Activated CD4-positive, alpha-beta T cell treated with anti-CD3 and anti-CD28 coated beads, Interleukin-2, amount 10 ng/mL, durations not matched to agents 7 days and 5 days (primary cell): ENCODE measurements at regions not wholly inside any gene's neighbourhood (a gene's known extent, or its start where the extent isn't known, plus 50 kb on each side); places are given as distances from the start of the nearest gene placed in this dataset.

Experiments
- CTCF ChIA-PET: fragments of 350-600 bp; sonication (Branson Sonifier 250); formaldehyde crosslinking; loops from one replicate; lab custom pipeline; 2021; ENCODE audit warnings: antibody characterized with exemption; lab: Charles Lee
- POLR2A ChIA-PET: fragments of 350-600 bp; sonication (Branson Sonifier 250); formaldehyde crosslinking; loops from one replicate; lab custom pipeline; 2021; ENCODE audit warnings: antibody characterized with exemption; lab: Charles Lee
- DNase-seq: peaks from one replicate; pipeline ENCODE4 v3.0.0-alpha.2; 2020
- H3K27ac Mint-ChIP-seq: one replicate; pipeline ENCODE4 v1.8.0; 2021; ENCODE audit warnings: mild to moderate bottlenecking, moderate library complexity, mixed read lengths
- H3K27me3 Mint-ChIP-seq: one replicate; pipeline ENCODE4 v1.8.0; 2021; ENCODE audit warnings: mixed read lengths
- H3K36me3 Mint-ChIP-seq: one replicate; pipeline ENCODE4 v1.8.0; 2021; ENCODE audit warnings: low read depth, mixed read lengths
- H3K4me1 Mint-ChIP-seq: one replicate; pipeline ENCODE4 v1.8.0; 2021; ENCODE audit warnings: mixed read lengths
- H3K4me3 Mint-ChIP-seq: one replicate; pipeline ENCODE4 v1.8.0; 2021; ENCODE audit warnings: mild to moderate bottlenecking, moderate library complexity, mixed read lengths
- H3K9me3 Mint-ChIP-seq: one replicate; pipeline ENCODE4 v1.8.0; 2021; ENCODE audit warnings: mixed read lengths

DNA sequence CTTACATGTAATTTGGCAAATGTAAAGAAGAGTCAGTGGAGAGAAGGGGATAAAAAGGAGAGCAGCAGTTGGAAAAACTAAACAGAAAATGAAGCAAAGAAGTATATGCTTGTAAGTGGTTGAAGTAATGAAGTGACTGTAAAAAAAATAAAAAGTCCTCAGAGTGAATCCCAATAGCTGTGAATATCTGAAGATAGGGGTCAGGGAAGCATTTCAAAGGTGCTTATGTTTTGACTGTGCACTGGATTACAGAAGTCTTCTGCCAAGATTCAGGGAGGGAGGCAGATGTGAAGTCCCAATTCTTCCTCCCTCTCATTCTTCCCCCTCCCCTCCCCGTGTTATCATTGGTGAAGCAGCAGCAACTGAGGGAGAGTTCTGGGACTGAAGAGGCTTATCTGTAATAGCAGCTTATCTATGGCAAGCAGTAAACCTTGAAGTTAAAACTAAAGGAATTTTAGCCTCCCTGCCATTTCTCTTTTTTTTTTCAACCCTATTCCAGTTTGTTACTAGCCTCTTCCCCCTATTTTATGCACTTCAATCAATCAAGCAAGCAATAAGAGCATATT lies 597.9 kb downstream of the IGSF11 start:
- H3K27ac Mint-ChIP-seq: no peak overlapping the region
- ChIA-PET CTCF (interaction anchor here (0.6 kb wide), 1 partner anchor 1237 kb away, joined by 3 read pairs; no protein-coding TSS in a partner anchor), POLR2A (no interaction called here)
- H3K36me3 Mint-ChIP-seq: no peaks in the 10 kb centered on the region
- H3K27me3 Mint-ChIP-seq: no peaks in the 10 kb centered on the region
- H3K9me3 Mint-ChIP-seq: no peaks in the 10 kb centered on the region
- DNase-seq: no peak
- no peaks in the 10 kb centered on the region for H3K4me1 Mint-ChIP-seq
- no peak overlapping the region for H3K4me3 Mint-ChIP-seq

DNA sequence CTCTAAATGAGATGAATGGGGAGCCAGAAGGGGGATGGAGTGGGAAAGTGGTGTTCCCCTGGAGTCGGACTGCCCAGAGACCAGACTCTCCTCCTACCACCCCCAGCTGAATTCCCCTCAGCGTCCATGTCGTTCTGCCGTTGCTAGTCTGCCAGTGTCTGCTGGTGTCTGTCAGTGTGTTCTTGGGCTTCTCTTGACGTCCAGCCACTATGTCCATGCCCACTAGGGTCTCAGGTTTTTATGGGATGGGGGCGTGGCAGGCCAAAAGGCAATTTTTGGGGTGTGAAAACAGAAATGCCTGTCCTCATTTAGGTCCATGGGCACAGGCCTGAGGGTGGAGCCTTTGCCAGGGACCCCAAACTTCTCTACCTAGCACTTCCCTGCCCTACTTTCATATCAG lies 589.6 kb downstream of the IGSF11 start:
- peaks cover 7% of the 10 kb centered on the region for H3K9me3 Mint-ChIP-seq
- ChIA-PET POLR2A (no interaction called here), CTCF (no interaction called here)
- H3K4me3 Mint-ChIP-seq: no peak overlapping the region
- no peaks in the 10 kb centered on the region for H3K36me3 Mint-ChIP-seq
- no peaks in the 10 kb centered on the region for H3K27me3 Mint-ChIP-seq
- H3K4me1 Mint-ChIP-seq: no peaks in the 10 kb centered on the region
- no peak overlapping the region for H3K27ac Mint-ChIP-seq
- DNase-seq: no peak

DNA sequence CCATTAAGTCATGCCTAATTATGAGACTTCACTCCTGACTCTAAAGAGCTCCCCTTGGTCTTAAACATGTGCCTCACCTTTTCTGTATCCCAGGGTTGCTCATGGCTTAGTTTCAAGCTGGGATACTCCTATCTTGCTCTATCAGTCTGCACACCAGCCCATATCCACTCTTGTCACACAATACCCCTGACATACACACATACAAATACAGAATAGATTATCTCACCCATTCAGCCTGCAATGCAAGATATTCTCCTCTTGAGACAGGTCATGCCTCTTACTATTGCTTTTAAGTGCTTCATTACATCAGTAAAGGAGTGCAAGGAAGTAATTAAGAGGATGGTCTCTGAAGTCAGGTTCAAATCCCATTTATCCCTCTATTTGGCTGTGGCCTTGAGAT lies 587.3 kb downstream of the IGSF11 start:
- H3K9me3 Mint-ChIP-seq: peaks cover 18% of the 10 kb centered on the region
- ChIA-PET POLR2A (no interaction called here), CTCF (interaction anchor here (0.8 kb wide), 1 partner anchor 9 kb away, joined by 3 read pairs; no protein-coding TSS in a partner anchor)
- H3K4me1 Mint-ChIP-seq: no peaks in the 10 kb centered on the region
- H3K27ac Mint-ChIP-seq: no peak overlapping the region
- no peaks in the 10 kb centered on the region for H3K36me3 Mint-ChIP-seq
- no peak overlapping the region for H3K4me3 Mint-ChIP-seq
- H3K27me3 Mint-ChIP-seq: no peaks in the 10 kb centered on the region
- DNase-seq: no peak

DNA sequence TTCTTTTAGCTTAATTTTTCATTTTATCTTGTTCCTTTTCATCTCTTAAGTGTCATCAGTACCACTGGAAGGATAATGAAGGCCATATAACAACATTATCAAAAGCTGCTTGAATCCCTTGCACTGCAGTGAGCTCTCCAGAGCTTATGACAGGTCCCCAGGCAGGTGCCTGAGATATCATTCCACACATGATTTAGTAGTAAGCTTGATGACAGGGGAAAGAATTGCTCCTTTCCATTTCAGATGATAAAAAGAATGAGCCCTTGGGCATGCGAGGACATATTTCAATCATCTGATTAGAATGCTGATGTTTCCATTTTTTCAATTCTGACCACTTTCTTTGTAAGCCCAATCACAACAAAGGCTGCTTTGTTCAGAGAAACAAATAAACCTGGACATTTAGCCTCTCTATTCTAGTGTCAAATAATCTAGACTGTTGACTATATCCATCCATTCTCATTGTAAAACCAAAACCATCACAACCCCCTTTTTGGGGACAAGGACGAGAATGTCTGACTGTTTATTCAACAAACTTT lies 567.8 kb downstream of the IGSF11 start:
- H3K27me3 Mint-ChIP-seq: no peaks in the 10 kb centered on the region
- H3K4me3 Mint-ChIP-seq: no peak overlapping the region
- no peak for DNase-seq
- CTCF ChIA-PET: no interaction called here
- POLR2A ChIA-PET: no interaction called here
- no peaks in the 10 kb centered on the region for H3K4me1 Mint-ChIP-seq
- H3K27ac Mint-ChIP-seq: no peak overlapping the region
- H3K9me3 Mint-ChIP-seq: no peaks in the 10 kb centered on the region
- no peaks in the 10 kb centered on the region for H3K36me3 Mint-ChIP-seq

DNA sequence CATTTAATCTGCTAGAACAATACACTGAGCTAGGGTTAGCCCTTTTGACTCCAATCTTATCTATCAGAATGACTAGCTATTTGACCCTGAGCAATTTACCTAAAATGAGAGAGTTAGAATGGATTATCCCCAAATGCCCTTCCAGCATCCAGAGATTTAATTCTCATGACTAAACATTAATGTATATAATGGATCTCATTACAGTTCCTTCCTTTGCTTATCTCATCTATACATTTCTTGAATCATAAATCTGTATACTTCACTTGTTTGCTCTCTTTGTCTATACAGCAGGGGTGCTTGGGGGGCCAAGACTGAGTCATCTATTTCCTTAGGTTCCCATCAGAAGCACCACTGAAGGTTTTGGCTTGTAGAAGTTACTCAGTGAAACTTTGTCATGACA lies 565.8 kb downstream of the IGSF11 start:
- Mint-ChIP-seq H3K27me3 (no peaks in the 10 kb centered on the region), H3K27ac (no peak overlapping the region), H3K36me3 (no peaks in the 10 kb centered on the region), H3K4me3 (no peak overlapping the region), H3K4me1 (no peaks in the 10 kb centered on the region), H3K9me3 (peaks cover 2% of the 10 kb centered on the region)
- DNase-seq: no peak
- POLR2A ChIA-PET: no interaction called here
- CTCF ChIA-PET: no interaction called here

DNA sequence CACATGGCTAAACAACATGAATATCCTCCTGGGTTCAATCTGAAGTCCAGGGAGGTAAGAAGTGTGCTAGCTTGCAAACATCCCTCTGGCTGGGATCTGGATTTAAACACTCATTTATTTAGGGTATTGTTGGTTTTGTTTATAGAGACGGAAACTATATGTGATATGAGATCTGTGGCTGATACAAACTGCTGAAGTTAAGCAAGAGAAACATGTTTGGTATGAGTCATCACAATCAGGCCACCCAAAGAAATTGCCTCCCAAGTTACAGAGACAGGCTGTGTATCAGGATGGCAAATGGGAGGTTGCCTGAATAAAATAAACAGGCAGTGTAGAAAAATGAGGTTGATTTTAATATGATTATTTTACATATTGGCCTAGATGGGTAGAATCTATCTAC lies 562.1 kb downstream of the IGSF11 start:
- Mint-ChIP-seq H3K4me1 (no peaks in the 10 kb centered on the region), H3K36me3 (no peaks in the 10 kb centered on the region), H3K9me3 (peaks cover 3% of the 10 kb centered on the region), H3K27me3 (no peaks in the 10 kb centered on the region), H3K4me3 (no peak overlapping the region), H3K27ac (no peak overlapping the region)
- POLR2A ChIA-PET: no interaction called here
- DNase-seq: no peak
- CTCF ChIA-PET: no interaction called here

DNA sequence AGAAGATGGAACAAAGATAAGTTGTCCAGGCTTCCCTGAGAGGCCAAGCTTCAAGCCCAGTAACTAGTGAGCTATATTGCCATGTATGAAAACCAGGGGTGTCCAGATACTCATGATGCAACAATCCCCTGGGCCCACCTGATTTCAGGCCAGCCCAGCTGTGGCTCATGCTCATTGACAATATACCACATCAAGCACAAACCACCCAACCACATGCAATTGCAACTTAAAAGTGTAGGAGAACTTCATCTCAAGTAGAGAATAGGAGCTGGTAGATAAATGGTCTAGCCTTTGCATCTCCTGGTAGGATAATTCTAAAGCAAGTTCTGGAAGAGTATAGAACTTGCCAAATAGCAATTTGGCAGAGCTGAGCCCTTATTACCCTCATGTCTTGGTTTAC lies 561.3 kb downstream of the IGSF11 start:
- Mint-ChIP-seq H3K4me1 (no peaks in the 10 kb centered on the region), H3K9me3 (peaks cover 3% of the 10 kb centered on the region), H3K36me3 (no peaks in the 10 kb centered on the region), H3K27ac (no peak overlapping the region), H3K27me3 (no peaks in the 10 kb centered on the region), H3K4me3 (no peak overlapping the region)
- DNase-seq: no peak
- CTCF ChIA-PET: interaction anchor here (0.9 kb wide), 1 partner anchor 9 kb away, joined by 3 read pairs; no protein-coding TSS in a partner anchor
- POLR2A ChIA-PET: no interaction called here

DNA sequence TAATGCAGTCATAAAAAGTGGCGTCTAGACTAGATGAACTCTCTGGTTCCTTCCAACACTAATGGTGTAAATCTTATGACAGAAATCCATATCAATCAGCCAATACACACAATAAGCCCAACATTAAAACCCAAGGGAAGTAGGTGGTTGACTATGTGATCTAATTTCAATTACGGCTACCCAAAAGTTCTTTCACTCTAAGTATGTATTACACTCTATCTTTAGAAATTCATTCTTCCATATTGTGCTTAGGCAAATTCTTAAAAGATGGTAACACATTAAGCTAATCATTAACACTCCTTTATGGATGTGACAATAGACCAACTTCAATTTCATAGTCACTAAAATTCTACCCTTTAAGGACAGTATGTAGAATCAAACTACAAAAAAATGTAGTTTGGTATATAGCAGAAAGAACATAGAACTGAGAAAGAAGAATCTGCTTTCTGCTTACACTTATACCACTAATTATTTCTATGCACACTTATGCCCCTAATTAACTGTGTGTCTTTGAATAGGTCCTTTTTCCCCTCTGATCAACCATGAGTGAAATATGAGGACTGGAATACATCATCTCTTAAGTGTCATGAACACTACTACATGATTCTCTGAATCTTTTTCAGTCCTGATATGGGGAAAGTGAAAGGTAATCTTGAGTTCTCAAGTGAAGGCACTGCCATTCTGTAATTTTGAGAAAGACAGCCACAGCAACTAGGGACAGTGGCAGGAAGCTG lies 557.6 kb downstream of the IGSF11 start:
- ChIA-PET POLR2A (no interaction called here), CTCF (no interaction called here)
- Mint-ChIP-seq H3K27ac (no peak overlapping the region), H3K4me3 (no peak overlapping the region), H3K4me1 (no peaks in the 10 kb centered on the region), H3K9me3 (peaks cover 6% of the 10 kb centered on the region), H3K36me3 (no peaks in the 10 kb centered on the region), H3K27me3 (no peaks in the 10 kb centered on the region)
- no peak for DNase-seq

DNA sequence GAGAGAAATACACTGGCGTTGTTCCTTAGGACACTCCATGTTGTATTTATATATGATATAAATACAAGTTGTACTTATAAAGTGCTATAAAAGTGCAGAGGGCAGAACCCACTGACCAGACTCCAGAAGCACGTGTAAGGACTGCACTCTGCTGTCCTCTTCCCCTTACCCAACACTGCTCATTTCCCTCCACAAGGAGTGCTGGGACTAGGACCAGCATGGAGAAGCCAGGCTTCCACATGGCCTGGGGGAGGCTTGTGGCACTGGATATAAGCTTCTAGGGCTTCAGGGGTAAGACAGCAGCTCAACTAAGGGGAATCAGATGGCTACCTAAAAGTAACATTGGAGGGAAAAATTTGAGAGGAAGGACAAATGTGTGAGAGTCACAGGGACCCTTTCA lies 556.9 kb downstream of the IGSF11 start:
- no peaks in the 10 kb centered on the region for H3K36me3 Mint-ChIP-seq
- H3K27ac Mint-ChIP-seq: no peak overlapping the region
- no peak for DNase-seq
- H3K27me3 Mint-ChIP-seq: no peaks in the 10 kb centered on the region
- POLR2A ChIA-PET: no interaction called here
- H3K4me1 Mint-ChIP-seq: no peaks in the 10 kb centered on the region
- no peak overlapping the region for H3K4me3 Mint-ChIP-seq
- CTCF ChIA-PET: no interaction called here
- H3K9me3 Mint-ChIP-seq: peaks cover 6% of the 10 kb centered on the region

DNA sequence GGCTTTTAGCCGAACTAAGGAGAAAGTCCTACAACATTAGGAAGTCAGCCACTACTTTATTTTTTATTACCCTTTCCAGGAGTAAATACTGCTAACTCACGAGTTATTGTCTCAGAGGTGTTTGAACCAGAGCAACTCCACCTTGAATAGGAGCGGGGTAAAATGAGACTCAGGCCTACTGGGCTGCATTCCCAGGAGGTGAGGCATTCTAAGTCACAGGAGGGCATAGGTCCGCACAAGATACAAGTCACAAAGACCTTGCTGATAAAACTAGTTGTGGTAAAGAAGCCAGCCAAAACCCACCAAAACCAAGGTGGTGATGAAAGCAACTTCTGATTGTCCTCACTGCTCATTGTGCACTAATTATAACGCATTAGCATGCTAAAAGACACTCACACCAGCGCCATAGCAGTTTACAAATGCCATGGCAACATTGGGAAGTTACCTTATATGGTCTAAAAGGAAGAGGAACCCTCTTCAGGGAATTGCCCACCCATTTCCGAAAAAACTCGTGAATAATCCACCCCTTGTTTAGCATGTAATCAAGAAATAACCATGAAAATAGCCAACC lies 555.9 kb downstream of the IGSF11 start:
- H3K4me1 Mint-ChIP-seq: no peaks in the 10 kb centered on the region
- CTCF ChIA-PET: no interaction called here
- no peak overlapping the region for H3K4me3 Mint-ChIP-seq

DNA sequence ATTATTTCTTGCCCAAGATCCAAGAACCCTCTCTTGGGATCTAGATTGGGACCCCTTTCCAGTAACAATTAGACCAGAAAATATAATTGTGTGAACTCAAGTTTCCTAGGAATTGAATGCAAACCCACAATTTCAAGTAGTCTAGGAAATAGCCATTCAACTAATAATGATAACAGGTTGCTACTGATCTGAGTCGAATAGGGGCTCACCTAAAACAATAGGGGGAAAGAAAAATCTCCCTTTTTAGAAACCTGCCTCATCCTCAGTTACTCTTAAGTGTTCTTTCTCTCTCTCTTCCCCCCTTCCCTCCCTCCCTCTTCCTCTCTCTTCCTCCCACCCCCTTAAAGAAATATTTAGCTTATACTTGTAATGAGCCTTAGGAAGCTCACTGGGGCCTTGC lies 555.3 kb downstream of the IGSF11 start:
- Mint-ChIP-seq H3K4me3 (no peak overlapping the region), H3K9me3 (peaks cover 2% of the 10 kb centered on the region), H3K27ac (no peak overlapping the region), H3K36me3 (no peaks in the 10 kb centered on the region), H3K27me3 (no peaks in the 10 kb centered on the region), H3K4me1 (no peaks in the 10 kb centered on the region)
- DNase-seq: no peak
- CTCF ChIA-PET: no interaction called here
- POLR2A ChIA-PET: no interaction called here

More for the DNA sequence above, 555.9 kb downstream of the IGSF11 start:
- peaks cover 4% of the 10 kb centered on the region for H3K9me3 Mint-ChIP-seq
- no peaks in the 10 kb centered on the region for H3K36me3 Mint-ChIP-seq
- no peak for DNase-seq
- no peaks in the 10 kb centered on the region for H3K27me3 Mint-ChIP-seq
- POLR2A ChIA-PET: no interaction called here
- no peak overlapping the region for H3K27ac Mint-ChIP-seq

DNA sequence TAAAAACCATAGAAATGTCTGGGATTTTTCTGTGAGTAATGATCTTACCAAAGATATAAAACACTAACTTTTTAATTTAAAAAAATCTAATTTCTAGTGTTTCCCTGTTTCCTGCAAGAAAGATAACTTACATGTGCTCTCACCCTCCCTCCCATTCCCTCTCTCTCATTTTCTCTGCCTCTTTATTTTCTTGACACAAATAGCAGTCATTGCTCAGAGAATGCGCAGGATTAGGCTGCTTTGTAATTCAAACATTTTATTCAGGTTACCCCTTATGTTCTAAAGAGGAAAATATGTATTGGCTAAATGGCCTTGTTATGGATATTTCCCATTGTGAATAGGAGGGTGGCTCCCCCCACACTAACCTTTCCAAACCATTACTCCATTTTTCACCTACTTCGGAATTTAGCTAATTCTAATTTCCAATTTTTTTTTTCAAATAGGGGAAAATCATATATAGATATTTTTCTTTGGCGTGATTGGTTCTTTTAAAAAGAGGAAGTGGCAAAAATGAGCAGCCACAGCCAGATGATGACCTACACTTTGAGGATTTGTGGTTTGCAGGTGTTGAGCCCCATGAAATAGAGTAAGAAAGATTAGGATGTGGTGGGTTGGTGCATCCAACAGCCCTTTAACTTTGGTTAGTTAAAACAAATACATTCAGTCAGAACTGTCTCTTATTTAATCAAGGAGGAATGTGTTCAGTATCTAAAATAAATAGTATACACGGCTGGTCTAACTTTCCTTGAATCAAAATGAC lies 554.4 kb downstream of the IGSF11 start:
- ChIA-PET POLR2A (no interaction called here), CTCF (no interaction called here)
- no peaks in the 10 kb centered on the region for H3K36me3 Mint-ChIP-seq
- peaks cover 2% of the 10 kb centered on the region for H3K9me3 Mint-ChIP-seq
- no peak overlapping the region for H3K27ac Mint-ChIP-seq
- H3K4me3 Mint-ChIP-seq: no peak overlapping the region
- no peaks in the 10 kb centered on the region for H3K4me1 Mint-ChIP-seq
- no peaks in the 10 kb centered on the region for H3K27me3 Mint-ChIP-seq
- DNase-seq: no peak

DNA sequence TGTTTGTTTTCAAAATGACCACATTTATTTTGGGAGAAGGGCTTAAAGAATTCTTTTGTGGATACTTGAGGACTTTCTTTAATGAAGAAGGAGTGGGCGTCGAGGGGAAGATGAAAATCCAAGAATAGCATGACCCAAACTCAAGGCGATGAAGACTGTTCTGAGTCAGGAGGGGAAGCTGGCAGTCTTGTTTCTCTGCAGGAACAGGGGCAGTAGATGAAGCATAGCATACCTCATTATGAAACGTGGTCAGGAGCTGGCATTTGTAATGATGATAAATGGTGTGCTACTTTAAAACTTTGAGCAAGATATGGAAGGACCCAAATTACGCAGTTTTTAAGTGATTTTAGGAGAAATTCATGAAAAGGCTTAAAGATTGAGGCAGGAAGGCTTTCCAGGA lies 549.0 kb downstream of the IGSF11 start:
- no peak for DNase-seq
- no peaks in the 10 kb centered on the region for H3K9me3 Mint-ChIP-seq
- H3K27me3 Mint-ChIP-seq: no peaks in the 10 kb centered on the region
- ChIA-PET CTCF (no interaction called here), POLR2A (no interaction called here)
- H3K4me1 Mint-ChIP-seq: no peaks in the 10 kb centered on the region
- H3K27ac Mint-ChIP-seq: no peak overlapping the region
- H3K36me3 Mint-ChIP-seq: no peaks in the 10 kb centered on the region
- H3K4me3 Mint-ChIP-seq: no peak overlapping the region
